GM12878 (cell line): ENCODE measurements at regions not wholly inside any gene's neighbourhood (a gene's known extent, or its start where the extent isn't known, plus 50 kb on each side); places are given as distances from the start of the nearest gene placed in this dataset.

Experiments
- CBX3 ChIP-seq: fragments of 200-600 bp; sonication (generic); IDR thresholded peaks from 2 replicates; pipeline ENCODE4 v1.6.1; 2016; ENCODE audit warnings: low read depth, borderline replicate concordance
- CTCF ChIP-seq, 3 experiments: IDR thresholded peaks in 2 of 3; conservative IDR thresholded peaks in 1 of 3; 2 replicates each; pipeline ENCODE4 v1.5.1; 2011; ENCODE audit warnings: low read depth in 3 of 3, low read length in 3 of 3, mild to moderate bottlenecking in 3 of 3, control low read depth in 2 of 3, moderate library complexity in 2 of 3, inconsistent platforms in 1 of 3, mixed read lengths in 1 of 3; ENCODE audit not compliant: control insufficient read depth in 2 of 3, insufficient read depth in 1 of 3; ENCODE audit errors: extremely low read depth in 1 of 3
- GABPA ChIP-seq: IDR thresholded peaks from 2 replicates; pipeline ENCODE4 v1.6.1; 2014; ENCODE audit warnings: antibody characterized with exemption, low read depth, mild to moderate bottlenecking, inconsistent platforms
- POLR2A ChIP-seq: IDR thresholded peaks from 2 replicates; pipeline ENCODE4 v1.6.1; 2011; ENCODE audit warnings: low read depth, mild to moderate bottlenecking, low read length
- PRDM15 ChIP-seq: fragments of 450-650 bp; formaldehyde crosslinking; IDR thresholded peaks from 2 replicates; pipeline ENCODE4 v1.4.0; 2020; ENCODE audit warnings: mild to moderate bottlenecking, moderate library complexity
- RAD51 ChIP-seq: fragments of 450-650 bp; IDR thresholded peaks from 2 replicates; pipeline ENCODE4 v1.6.1; 2016; ENCODE audit warnings: moderate library complexity, mild to moderate bottlenecking, inconsistent platforms
- SIX5 ChIP-seq: IDR thresholded peaks from 2 replicates; pipeline ENCODE4 v1.6.1; 2011; ENCODE audit warnings: mild to moderate bottlenecking, low read depth, low read length, moderate library complexity; ENCODE audit not compliant: severe bottlenecking
- STAT3 ChIP-seq: IDR thresholded peaks from 2 replicates; pipeline ENCODE4 v1.6.1; 2011; ENCODE audit warnings: low read depth, low read length, improper control_type of control experiment
- SUZ12 ChIP-seq: fragments of 200-600 bp; sonication (generic); IDR thresholded peaks from one replicate; pipeline ENCODE4 v1.6.1; 2018; ENCODE audit warnings: antibody characterized with exemption, mild to moderate bottlenecking; ENCODE audit not compliant: unreplicated experiment
- ZNF217 ChIP-seq: fragments of 450-650 bp; IDR thresholded peaks from 2 replicates; pipeline ENCODE4 v1.6.1; 2017; ENCODE audit warnings: antibody characterized with exemption, mild to moderate bottlenecking
- ZNF24 ChIP-seq: fragments of 450-650 bp; IDR thresholded peaks from 2 replicates; pipeline ENCODE4 v1.6.1; 2017; ENCODE audit warnings: antibody characterized with exemption, mild to moderate bottlenecking
- ZNF592 ChIP-seq: fragments of 450-650 bp; IDR thresholded peaks from 2 replicates; pipeline ENCODE4 v1.6.1; 2017; ENCODE audit warnings: mild to moderate bottlenecking, moderate library complexity

- TF ChIP-seq CBX3 (no peak), CTCF (IDR thresholded peaks at IDR 0.05 in 2 of 3, conservative IDR thresholded peaks at IDR 0.05 in 1 of 3; ENCODE audit: control insufficient read depth in 2 of 3, extremely low read depth in 1 of 3, insufficient read depth in 1 of 3, low read depth in 3 of 3, low read length in 3 of 3) (no peak), ZNF592 (no peak), ZNF24 (no peak), ZNF217 (no peak), POLR2A (no peak), RAD51 (no peak), PRDM15 (no peak), SUZ12 (no peak), SIX5 (no peak), STAT3 (no peak), GABPA (no peak)
Observed at GRCh38 chr14:25464078-25464477, 414.1 kb upstream of the STXBP6 start.
